WTC11 (cell line): ENCODE measurements at regions not wholly inside any gene's neighbourhood (a gene's known extent, or its start where the extent isn't known, plus 50 kb on each side); places are given as distances from the start of the nearest gene placed in this dataset.

ENCODE experiments used
- CTCF ChIP-seq: fragments of 200-600 bp; IDR thresholded peaks from 2 replicates; pipeline ENCODE4 v1.8.0; 2022; ENCODE audit warnings: antibody characterized with exemption
- MAX ChIP-seq: sonication (generic); formaldehyde crosslinking; IDR thresholded peaks from 2 replicates; pipeline ENCODE4 v1.8.0; 2022; ENCODE audit warnings: mild to moderate bottlenecking, missing genetic modification reagents

GRCh38 chr10:8279598-8279997 lies 225.1 kb downstream of the GATA3 start:
- no peak for TF ChIP-seq MAX (CRISPR knock-in tag)
- TF ChIP-seq CTCF = no peak
